DMS114 treated with DMSO at 0.1 percent for 48 hours (cell line): ENCODE measurements at regions not wholly inside any gene's neighbourhood (a gene's known extent, or its start where the extent isn't known, plus 50 kb on each side); places are given as distances from the start of the nearest gene placed in this dataset.

ENCODE experiments used
- DNase-seq: peaks from one replicate; lab custom pipeline; 2025; ENCODE audit not compliant: unreplicated experiment; lab: John Stamatoyannopoulos, UW

DNA sequence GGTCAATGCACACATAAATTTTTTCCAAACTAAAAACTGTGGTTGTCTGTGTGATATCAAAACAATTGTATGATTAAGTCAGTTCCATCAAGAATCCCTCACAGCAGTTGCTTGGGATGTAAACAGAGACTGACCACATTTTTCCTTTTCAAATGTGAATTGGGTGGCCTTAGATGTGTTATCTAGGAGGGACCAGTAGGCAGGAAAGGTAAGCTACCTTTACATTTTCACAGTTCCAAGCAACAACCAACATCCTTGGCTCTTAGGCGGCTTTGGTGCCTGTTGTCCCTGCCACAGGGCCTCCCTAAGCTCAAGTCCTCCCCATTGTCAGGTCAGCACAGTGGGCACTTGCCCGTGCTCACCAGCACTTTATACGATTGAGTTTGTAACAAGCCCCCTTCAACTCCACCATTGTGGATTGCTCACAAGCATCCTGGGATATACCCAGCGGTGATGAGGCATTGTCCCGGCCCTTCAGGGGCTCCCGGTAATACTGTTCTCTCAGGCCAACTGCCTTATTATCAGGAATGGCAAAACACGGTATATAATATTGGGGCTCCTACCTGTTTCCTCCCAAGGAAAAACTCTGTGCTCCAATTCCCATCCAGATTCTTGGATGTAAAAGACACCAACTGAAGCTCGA is 114.9 kb upstream of the ANKRD1 start:
- no peak for DNase-seq

DNA sequence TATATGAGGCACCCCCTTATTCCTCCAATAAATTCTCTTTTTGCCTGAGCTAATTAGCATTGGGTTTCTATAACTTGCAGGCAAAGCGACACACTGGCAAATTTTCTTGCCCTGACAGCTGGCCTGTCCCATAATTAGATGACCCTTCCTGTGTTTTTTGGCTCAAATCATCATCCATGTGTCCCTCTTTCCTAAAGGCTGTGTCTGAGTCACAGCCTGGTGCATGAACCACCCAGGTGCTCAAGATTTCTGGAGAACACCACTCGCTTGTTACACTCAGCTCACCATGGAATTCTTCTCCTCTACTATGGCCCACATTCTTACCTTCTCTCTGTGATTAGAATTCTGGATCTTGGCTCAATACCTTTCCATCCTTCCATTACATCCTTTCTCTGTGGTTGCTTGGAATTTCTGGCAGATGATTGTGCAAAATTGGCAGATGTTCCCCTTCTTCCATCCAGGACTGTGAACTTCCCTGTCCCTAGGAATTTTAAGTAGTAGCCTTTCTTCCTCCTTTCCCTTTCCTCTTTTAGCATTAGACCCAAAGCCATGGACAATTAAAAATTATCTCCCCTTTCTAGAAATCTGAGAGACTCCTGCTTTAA is 116.0 kb upstream of the ANKRD1 start:
- DNase-seq: no peak

DNA sequence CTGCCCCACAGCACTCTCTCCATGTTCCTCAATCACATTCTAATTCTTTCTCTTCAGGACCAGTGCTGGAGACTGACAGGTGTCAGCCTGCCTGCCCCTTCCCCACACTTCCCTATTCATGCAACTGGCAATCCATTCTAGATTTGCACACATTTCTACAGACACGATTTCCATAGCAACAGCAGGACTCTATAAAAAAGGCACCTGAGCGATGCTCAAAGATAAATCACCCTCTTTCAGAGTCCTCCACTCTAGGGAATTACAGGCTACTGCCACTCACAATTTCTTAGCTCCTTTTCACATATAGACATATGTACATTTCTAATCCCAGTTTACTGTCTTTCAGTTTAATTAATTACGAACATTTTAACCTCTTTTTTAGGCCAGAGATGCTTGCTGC is 118.1 kb upstream of the ANKRD1 start:
- DNase-seq: no peak

DNA sequence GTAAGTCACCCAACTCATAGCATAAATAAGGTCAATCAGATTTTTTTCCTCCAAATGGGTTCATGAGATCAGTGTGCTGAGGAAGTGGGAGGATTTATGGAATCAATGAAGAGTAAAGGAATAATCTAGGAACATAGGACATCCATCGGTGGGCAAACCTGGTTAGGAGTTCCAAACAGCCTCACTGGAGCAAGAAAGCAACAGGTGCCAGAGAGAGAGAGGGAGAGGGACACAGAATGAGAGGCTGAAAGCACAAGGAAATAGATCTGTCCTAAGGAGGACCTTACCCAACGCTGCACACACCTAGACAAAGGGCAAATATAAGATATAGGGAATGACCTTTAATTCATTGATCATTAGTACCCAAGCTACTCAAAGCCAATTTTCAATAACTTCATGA is 119.5 kb upstream of the ANKRD1 start:
- DNase-seq: no peak

GRCh38 chr10:91042069-91042468 is 121.2 kb upstream of the ANKRD1 start:
- DNase-seq: no peak

GRCh38 chr10:91043173-91043910 is 122.5 kb upstream of the ANKRD1 start:
- DNase-seq: peak; percentile 45

DNA sequence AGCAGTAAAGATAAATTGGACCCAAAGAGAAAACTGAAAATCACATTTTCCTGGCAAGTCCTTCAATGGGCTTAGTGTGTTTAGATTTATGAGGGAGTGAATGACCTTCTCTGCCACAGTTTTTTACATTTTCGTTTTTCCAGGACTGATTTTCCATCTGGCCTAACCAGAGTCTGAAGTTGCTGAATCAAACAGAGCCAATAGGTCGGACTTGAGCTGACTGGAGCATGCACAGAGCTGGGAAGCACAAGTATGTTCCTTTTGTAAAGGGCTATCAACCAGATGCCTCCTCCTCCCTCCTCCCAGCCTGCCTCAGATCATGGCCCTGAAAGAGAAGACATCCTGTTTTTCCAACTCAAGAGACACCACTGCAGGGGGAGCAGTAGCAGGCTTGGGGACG is 126.0 kb upstream of the ANKRD1 start:
- no peak for DNase-seq

DNA sequence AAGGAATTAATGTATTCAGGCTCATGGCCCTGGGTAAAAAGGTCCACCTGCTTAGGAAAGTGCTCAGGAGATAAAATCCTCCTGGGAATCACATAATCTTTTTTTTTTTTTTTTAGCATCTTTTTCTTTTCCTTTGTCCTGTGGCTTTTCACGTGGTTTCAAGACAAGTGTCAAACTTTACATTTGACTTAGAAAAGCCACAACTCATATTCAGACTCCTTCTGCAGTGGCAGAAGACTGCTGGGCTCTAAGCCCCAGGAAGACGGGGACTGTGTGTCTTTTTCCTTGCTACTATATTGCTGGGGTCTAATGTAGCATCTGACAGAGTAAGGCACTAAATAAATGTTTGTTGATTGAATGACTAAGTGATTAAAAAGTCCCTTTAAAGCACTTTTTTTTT is 127.5 kb upstream of the ANKRD1 start:
- no peak for DNase-seq

GRCh38 chr10:91049296-91049987 is 128.6 kb upstream of the ANKRD1 start:
- no peak for DNase-seq

- DNase-seq: no peak
Observed at GRCh38 chr10:91049988-91050360, 129.1 kb upstream of the ANKRD1 start.

DNA sequence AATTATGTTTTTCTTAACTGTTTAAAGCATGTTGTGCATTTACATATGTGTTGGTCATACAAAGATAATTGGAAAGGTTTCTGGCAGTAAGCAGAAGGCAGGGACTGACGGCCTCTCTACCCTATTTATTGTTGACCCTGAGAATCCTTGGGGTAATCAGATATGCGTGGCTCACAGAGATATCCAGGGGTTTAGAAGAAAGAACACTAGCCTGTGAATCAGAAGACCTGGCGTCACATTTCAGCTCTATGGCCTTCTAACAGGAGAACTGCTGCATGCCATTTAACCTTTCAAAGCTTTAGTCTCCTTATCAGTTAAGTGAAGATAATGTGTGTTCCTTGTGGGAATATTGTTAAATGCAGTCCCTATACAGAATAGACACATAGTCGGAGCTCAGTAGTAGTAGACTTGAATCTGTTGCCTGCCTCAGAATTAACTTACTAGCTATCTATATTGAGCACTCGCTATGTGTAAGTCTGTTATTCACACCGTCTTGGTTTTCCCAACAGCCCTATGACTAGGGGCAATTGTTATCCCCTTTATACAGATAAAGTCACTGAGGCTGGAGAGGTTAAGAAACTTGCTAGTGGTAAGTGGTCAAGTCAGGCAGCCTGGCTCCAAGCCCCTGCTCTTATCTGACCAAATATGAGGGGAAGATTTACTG is 129.6 kb upstream of the ANKRD1 start:
- no peak for DNase-seq

GRCh38 chr10:91051829-91052228 is 130.9 kb upstream of the ANKRD1 start:
- DNase-seq: no peak

GRCh38 chr10:91054325-91054724 is 133.4 kb upstream of the ANKRD1 start:
- no peak for DNase-seq

GRCh38 chr10:91061187-91061586 is 140.3 kb upstream of the ANKRD1 start:
- no peak for DNase-seq

- no peak for DNase-seq
Observed at GRCh38 chr10:91061608-91062007, 140.7 kb upstream of the ANKRD1 start.

GRCh38 chr10:91062091-91062490 is 141.2 kb upstream of the ANKRD1 start:
- no peak for DNase-seq

- DNase-seq: no peak
Observed at GRCh38 chr10:91071786-91072185, 148.7 kb upstream of the PCGF5 start.

GRCh38 chr10:91073286-91073979 is 147.0 kb upstream of the PCGF5 start:
- DNase-seq: no peak

DNA sequence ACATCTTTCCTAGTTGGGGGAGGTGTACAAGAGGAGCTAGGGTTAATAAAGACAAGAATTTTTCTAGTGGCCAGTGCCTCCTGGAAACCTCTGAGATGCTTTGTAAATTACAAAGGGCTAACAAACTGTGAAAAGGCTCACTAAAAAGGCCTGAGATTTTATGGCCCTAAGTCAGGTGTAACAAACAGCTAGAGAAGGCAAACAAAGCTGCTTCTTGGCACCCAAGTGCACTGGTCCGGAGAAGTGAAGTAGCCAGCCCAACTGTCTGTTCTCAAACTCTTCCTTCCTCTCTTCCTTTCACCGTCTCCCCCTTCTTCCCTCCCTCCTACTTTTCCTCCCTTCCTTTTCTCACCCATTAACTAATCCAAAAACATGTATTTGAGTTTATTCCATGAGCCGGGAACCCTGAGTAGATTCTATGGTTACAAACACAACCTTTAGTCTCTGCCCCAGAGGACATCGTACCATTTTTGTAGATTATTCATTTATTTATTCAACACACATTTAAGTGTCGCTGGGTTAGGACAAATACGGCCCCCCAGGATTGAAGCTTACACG is 143.4 kb upstream of the PCGF5 start:
- DNase-seq: no peak

DNA sequence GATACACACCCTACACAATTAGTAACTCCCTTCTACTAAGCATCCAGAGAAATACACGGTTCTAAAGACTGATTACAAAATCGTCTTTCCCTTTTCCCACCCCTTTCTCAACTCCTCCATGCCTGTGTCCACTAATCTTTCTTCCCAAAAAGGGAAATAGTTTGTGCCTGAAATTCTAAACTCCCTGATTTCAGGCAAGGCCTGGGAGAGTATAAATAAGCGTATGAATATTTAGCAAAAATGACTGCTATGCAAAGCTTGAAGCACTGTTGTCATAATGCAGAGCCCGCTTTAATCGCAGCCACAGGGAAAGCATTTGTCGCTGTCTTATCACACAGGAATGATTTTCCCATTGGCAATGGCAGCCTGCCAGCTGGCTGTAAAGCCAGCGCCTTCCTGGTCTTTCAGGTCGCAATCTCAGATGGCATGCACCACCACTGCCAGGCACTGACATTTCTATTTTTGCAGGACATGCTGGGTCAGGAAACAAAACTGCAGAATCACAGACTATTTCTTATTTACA is 142.9 kb upstream of the PCGF5 start:
- DNase-seq: no peak
